ENCODE measurements at regions not wholly inside any gene's neighbourhood (a gene's known extent, or its start where the extent isn't known, plus 50 kb on each side); places are given as distances from the start of the nearest gene placed in this dataset.

GRCh38 chr4:104811727-104812126 is 317.0 kb upstream of the CXXC4 start:
- Histone ChIP-seq H3K27me3 (no peaks in the 10 kb centered on the region), H3K27ac (replicated peaks in 1 of 4) (no peak overlapping the region), H3K4me3 (no peak overlapping the region), H3K36me3 (no peaks in the 10 kb centered on the region), H3K9me3 (no peaks in the 10 kb centered on the region), H3K4me1 (no peaks in the 10 kb centered on the region)
- no peak for DNase-seq (ENCODE audit: extremely low spot score)
- TF ChIP-seq EP300 (IDR thresholded peaks at IDR 0.05) (no peak), CTCF (IDR thresholded peaks at IDR 0.05) (no peak), POLR2A (IDR thresholded peaks at IDR 0.05; ENCODE audit: low read depth) (no peak), POLR2AphosphoS5 (IDR thresholded peaks at IDR 0.05) (no peak)
- intact Hi-C loops (cut with DNase I) = no loop called here
- 85% methylated on average over 3 of the region's 3 CpGs for WGBS

- no peak overlapping the region for H3K4me3 ChIP-seq
- WGBS = 47% methylated on average over 1 of the region's 1 CpG
- DNase-seq (ENCODE audit: extremely low spot score) = no peak
- H3K9me3 ChIP-seq = no peaks in the 10 kb centered on the region
- no peaks in the 10 kb centered on the region for H3K36me3 ChIP-seq
- no peak overlapping the region for H3K27ac ChIP-seq (replicated peaks in 1 of 4)
- H3K4me1 ChIP-seq = no peaks in the 10 kb centered on the region
- intact Hi-C loops (cut with DNase I) = no loop called here
- H3K27me3 ChIP-seq = no peaks in the 10 kb centered on the region
- TF ChIP-seq POLR2AphosphoS5 (IDR thresholded peaks at IDR 0.05) (no peak), POLR2A (IDR thresholded peaks at IDR 0.05; ENCODE audit: low read depth) (no peak), EP300 (IDR thresholded peaks at IDR 0.05) (no peak), CTCF (IDR thresholded peaks at IDR 0.05) (no peak)
These were observed 321.0 kb upstream of the CXXC4 start for GRCh38 chr4:104815665-104816064.

- TF ChIP-seq POLR2A (IDR thresholded peaks at IDR 0.05; ENCODE audit: low read depth) (no peak), EP300 (IDR thresholded peaks at IDR 0.05) (no peak), POLR2AphosphoS5 (IDR thresholded peaks at IDR 0.05) (no peak), CTCF (IDR thresholded peaks at IDR 0.05) (no peak)
- no peak for DNase-seq (ENCODE audit: extremely low spot score)
- H3K27me3 ChIP-seq = no peaks in the 10 kb centered on the region
- no peak overlapping the region for H3K27ac ChIP-seq (replicated peaks in 1 of 4)
- WGBS = 76% methylated on average over 4 of the region's 4 CpGs
- intact Hi-C loops (cut with DNase I) = no loop called here
- no peaks in the 10 kb centered on the region for H3K36me3 ChIP-seq
- no peaks in the 10 kb centered on the region for H3K9me3 ChIP-seq
- no peak overlapping the region for H3K4me3 ChIP-seq
- no peaks in the 10 kb centered on the region for H3K4me1 ChIP-seq
These were observed 323.9 kb upstream of the CXXC4 start for GRCh38 chr4:104818579-104818978.

GRCh38 chr4:104826171-104826570 is 320.5 kb upstream of the TET2 start:
- Histone ChIP-seq H3K27me3 (no peaks in the 10 kb centered on the region), H3K4me3 (no peak overlapping the region), H3K4me1 (no peaks in the 10 kb centered on the region), H3K9me3 (no peaks in the 10 kb centered on the region), H3K27ac (replicated peaks in 1 of 4) (no peak overlapping the region), H3K36me3 (no peaks in the 10 kb centered on the region)
- 62% methylated on average over 2 of the region's 2 CpGs for WGBS
- no peak for DNase-seq (ENCODE audit: extremely low spot score)
- intact Hi-C loops (cut with DNase I) = no loop called here
- TF ChIP-seq POLR2AphosphoS5 (IDR thresholded peaks at IDR 0.05) (no peak), EP300 (IDR thresholded peaks at IDR 0.05) (no peak), CTCF (IDR thresholded peaks at IDR 0.05) (no peak), POLR2A (IDR thresholded peaks at IDR 0.05; ENCODE audit: low read depth) (no peak)

- no peak overlapping the region for H3K27ac ChIP-seq (replicated peaks in 1 of 4)
- H3K4me3 ChIP-seq = no peak overlapping the region
- no peaks in the 10 kb centered on the region for H3K27me3 ChIP-seq
- DNase-seq (ENCODE audit: extremely low spot score) = no peak
- H3K9me3 ChIP-seq = no peaks in the 10 kb centered on the region
- no peaks in the 10 kb centered on the region for H3K36me3 ChIP-seq
- intact Hi-C loops (cut with DNase I) = no loop called here
- TF ChIP-seq POLR2A (IDR thresholded peaks at IDR 0.05; ENCODE audit: low read depth) = no peak
- no peak for TF ChIP-seq EP300 (IDR thresholded peaks at IDR 0.05)
- no peak for TF ChIP-seq POLR2AphosphoS5 (IDR thresholded peaks at IDR 0.05)
- TF ChIP-seq CTCF (IDR thresholded peaks at IDR 0.05) = no peak
- H3K4me1 ChIP-seq = no peaks in the 10 kb centered on the region
These were observed 316.9 kb upstream of the TET2 start for GRCh38 chr4:104829761-104830160.

Measured in esophagus muscularis mucosa (tissue), 4 donors.